GM19239 (cell line): ENCODE measurements at regions not wholly inside any gene's neighbourhood (a gene's known extent, or its start where the extent isn't known, plus 50 kb on each side); places are given as distances from the start of the nearest gene placed in this dataset.
"Not testable (repeated sequence)": the region's sequence is repeated elsewhere in the genome, so short reads cannot be mapped to it uniquely, and the experiment has no call there.

Source experiments
- DNase-seq: peaks from one replicate; pipeline ENCODE4 v3.0.0; 2011; ENCODE audit warnings: low spot score; ENCODE audit not compliant: insufficient read length
- FAIRE-seq: peaks from 2 replicates; lab custom pipeline; 2011; peaks lifted over from hg19 to GRCh38; lab: Jason Lieb, UNC

DNA sequence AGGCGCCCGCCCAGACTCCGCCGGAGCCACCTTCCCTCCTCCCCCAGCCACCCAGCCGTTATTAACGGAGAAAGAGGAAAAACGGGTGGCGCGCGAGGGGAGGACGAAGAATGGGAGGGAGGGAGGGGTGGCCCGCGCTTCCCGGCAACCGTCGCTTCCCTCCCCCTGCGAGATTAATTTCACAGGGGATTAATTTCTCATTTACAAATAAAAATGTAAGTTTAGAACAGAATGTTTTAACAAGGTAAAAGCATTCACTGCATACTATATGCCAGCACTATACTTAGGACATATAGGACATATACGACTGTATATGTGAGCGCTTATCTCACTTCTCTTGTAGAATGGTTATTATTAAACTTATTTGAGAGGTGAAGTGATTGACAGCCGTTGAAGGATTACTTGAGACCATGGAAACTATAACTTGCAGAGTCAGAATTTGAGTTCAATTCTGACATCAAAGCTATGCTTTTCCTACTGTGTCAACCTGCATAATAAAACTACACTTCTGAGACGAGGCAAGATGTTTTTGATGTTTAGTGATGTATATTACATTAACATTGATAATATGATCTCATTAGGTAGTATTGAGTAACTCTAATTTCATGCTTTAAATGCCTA lies 120.5 kb upstream of the WIPF3 start:
- not testable (repeated sequence) for FAIRE-seq, DNase-seq

DNA sequence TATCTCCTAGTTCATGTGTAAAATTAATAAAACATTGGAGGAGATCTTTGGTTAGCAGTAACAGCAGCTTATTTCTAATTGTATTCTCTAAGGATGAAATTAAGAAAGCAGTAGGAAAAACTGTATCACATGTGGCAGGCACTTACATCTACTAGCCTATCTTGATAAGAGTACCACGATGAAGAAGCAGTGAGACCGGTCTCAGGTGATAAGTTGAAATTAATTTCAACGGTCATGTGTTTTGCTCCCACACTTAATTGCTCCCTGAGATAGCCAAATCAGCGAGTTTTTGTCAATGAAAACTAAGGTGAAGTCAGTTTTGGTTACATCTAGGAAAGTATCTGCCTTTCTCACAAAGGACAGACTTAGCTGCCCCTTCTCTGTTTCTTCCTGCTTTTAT lies 115.8 kb upstream of the WIPF3 start:
- not testable (repeated sequence) for DNase-seq

DNA sequence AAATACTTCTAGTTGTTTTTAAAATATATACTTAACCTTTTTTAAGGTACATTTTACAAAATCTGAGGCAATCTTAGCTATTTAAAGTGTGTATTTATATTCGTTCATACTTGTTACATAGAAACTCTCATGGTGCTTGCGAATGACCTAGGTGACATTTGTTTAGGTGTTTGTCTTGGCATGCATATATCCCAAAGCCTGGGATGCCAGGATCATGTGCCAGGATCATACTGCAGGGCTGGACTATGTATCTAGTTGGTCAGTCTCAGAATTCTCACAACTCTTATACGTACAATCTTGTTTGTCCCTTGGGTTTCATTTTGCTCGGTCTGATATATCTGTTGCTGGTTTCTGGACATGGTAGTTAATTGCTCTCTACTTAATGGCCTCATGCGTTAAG lies 109.9 kb upstream of the WIPF3 start:
- DNase-seq, FAIRE-seq: not testable (repeated sequence)

More for the DNA sequence above, 115.8 kb upstream of the WIPF3 start:
- FAIRE-seq, result not testable (repeated sequence)

DNA sequence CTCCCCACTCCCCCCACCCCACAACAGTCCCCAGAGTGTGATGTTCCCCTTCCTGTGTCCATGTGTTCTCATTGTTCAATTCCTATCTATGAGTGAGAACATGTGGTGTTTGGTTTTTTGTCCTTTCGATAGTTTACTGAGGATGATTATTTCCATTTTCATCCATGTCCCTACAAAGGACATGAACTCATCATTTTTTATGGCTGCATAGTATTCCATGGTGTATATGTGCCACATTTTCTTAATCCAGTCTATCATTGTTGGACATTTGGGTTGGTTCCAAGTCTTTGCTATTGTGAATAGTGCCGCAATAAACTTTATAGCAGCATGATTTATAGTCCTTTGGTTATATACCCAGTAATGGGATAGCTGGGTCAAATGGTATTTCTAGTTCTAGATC lies 106.6 kb upstream of the WIPF3 start:
- not testable (repeated sequence) for FAIRE-seq, DNase-seq

DNA sequence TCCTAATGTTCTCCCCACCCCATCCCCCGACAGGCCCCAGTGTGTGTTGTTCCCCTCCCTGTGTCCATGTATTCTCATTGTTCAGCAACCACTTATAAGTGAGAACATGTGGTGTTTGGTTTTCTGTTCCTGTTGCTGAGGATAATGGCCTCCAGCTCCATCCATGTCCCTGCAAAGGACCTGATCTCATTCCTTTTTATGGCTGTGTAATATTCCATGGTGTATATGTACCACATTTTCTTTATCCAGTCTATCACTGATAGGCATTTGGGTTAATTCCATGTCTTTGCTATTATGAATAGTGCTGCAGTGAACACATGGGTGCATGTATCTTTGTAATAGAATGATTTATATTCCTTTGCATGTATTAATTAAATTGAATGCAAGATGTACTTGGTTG lies 104.8 kb upstream of the WIPF3 start:
- DNase-seq, FAIRE-seq: not testable (repeated sequence)

DNA sequence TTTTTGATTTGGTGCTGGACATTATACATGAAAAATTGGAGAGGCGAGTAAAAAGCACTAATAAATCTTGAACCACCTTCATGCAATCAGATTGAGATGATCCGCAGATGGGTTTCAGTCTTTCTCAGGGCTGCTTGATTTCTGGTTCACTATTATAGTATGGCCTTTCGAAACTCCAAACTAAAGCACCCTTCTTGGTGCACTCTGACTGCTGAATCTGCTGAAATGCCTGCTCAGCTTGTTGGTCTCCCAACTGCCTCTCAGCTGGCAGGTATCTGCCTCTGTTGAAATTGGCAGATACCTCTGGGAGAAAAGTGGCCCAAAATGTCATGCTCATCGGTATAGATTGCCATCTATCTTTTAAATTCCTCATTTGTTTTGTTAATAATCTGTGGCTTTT lies 102.5 kb upstream of the WIPF3 start:
- not testable (repeated sequence) for FAIRE-seq, DNase-seq

DNA sequence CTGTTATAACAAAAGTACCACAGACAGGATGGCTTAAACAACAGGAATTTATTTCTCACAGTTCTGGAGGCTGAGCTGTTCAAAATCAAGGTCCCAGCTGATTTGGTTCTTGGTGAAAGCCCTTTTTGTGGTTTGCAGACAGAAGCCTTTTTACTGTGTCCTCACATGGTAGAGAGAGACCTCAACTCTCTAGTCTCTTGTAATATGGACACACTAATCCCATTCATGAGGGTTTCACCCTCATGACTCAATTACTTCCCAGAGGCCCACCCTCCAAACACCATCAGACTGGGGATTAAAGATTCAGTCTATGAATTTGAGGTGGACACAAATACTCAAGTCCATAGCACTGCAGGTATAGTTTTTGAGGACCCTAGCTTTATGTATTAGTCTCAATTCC lies 97.3 kb upstream of the WIPF3 start:
- not testable (repeated sequence) for DNase-seq, FAIRE-seq

DNA sequence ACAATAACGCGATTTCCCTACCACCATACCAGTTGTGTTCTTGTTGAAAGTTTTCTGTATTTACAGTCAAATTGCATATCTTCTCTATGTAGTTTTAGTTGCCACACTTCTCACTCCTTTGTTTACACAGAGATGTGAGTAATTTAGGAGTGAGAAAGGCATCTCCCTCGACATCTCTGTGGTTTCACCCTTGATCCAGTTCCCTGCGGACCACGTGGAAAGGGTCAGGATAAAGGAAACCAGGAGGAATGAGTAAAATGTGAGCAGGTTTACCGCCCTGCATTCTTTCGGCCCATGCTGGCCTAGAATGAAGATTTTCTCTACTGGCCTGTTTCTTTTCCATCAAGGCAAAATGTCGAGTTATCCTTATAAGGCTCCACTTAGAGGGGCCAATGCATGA lies 83.2 kb upstream of the WIPF3 start:
- not testable (repeated sequence) for DNase-seq, FAIRE-seq

DNA sequence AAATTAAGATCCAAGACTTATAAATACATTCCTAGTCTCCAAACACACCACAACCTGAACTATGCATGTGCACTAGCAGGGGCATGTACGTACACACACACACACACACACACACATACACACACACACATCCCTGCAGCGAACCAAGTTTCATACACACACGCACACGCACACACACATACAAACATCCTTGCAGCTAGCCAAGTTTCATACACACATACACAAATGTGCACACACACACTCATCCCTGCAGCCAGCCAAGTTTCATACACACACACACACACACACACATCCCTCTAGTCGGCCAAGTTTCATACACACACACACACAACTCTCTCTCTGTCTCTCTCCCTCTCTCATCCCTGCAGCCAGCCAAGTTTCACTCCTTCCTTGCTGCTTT lies 82.7 kb upstream of the WIPF3 start:
- DNase-seq, result no peak
- FAIRE-seq, result no peak

DNA sequence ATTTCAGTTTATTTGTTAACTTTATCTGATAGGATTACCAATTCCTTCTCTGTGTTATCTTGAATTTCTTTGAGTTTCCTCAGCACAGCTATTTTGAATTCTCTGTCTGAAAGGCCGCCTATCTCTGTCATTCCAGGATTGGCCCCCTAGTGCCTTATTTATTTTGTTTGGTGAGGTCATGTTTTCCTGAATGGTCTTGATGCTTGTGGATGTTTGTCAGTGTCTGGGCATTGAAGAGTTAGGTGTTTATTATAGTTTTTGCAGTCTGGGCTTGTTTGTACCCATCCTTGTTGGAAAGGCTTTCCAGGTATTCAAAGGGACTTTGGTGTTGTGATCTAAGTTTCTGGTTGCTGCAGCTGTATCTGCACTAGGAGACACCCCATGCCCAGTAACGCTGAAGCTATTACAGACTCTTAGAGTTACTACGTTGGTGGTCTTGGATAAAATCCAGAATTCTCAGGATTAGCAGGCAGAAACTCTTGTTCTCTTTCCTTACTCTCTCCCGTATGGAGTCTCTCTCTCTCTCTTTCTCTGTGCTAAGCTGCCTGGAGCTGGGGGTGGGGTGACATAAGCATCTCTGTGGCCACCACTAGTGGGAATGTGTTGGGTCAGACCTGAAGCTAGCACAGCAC lies 76.7 kb upstream of the WIPF3 start:
- DNase-seq, FAIRE-seq: not testable (repeated sequence)

DNA sequence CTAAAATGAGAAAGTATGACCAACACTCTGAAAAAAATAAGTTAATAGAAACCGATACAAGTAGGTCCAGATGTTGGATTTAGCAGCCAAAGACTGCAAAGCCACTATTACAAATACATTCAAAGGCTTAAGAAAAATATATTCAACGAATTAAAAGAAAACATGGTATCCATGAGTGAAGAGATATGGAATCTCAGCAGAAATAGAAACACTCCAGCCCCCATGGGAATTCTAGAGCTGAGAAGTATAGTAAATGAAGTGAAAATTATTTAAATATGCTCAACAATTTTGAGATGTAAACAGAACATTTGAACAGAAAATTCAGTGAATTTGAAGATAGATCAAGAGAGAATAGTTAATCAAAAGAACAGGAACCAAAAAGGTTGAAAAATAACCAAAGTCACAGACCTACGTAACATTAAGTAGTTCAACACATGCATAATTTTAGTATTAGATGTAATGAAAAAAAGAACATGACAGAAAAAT lies 72.0 kb upstream of the WIPF3 start:
- DNase-seq (no peak), FAIRE-seq (no peak)

DNA sequence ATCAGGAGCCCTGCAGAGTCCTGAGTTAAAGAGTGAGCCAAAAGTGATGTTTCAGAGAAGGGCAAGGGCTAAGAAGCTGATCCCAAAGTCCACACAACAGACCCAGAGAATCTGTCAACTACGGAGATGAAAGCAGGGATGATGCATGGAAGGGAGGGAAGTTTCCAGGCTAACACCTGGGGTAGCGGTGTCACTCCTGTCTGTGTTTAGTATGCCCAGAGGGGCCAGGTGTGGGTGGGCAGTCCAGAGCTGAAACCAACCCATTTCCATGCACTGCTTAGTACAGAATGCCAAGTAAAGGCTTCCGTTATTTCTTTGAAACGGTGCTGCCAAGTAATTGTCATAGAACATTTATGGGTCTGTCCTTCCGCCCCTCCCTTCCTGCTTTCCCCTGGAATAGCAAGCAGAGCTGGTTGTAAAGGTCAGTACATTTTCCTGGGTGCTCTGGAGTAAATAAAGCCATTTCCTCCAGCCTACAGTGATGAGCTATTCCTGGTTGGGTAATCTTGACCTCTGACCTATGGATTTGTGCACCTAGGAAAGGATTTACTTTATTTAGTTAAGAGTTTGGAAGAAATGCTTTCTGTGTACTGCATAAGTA lies 58.6 kb upstream of the WIPF3 start:
- FAIRE-seq, DNase-seq: not testable (repeated sequence)

DNA sequence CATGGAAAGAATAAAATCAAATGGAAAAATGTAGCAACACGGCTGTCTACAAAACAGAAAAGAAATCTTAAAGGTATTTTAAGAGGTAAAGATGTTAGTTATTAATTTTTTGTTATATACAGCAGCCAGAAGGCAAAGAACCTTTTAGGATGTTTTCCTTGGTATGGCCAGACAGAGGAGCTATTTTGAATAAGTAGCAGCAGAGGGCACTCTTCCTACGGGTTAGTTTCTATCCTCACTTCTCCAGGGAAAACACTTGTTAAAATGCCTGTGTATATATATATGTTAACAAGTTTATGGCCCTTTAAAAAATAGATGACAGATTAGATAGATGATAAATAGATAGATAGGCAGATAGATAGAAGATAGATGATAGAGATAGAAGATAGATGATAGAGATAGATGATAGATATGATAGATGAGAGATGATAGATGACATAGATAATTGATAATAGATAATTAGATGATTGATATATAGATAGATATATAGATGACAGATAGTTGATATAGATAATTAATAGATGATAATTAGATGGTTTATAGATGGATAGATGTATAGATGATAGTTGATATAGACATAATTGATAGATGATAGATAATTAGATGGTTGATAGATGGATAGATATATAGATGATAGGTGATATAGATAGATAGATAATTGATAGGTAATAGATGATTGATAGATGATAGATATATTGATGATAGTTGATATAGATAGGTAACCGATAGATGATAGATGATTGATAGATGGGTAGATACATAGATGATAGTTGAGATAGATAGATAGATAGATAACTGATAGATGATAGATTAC lies 57.8 kb upstream of the WIPF3 start:
- DNase-seq (no peak), FAIRE-seq (peak; percentile 40)

DNA sequence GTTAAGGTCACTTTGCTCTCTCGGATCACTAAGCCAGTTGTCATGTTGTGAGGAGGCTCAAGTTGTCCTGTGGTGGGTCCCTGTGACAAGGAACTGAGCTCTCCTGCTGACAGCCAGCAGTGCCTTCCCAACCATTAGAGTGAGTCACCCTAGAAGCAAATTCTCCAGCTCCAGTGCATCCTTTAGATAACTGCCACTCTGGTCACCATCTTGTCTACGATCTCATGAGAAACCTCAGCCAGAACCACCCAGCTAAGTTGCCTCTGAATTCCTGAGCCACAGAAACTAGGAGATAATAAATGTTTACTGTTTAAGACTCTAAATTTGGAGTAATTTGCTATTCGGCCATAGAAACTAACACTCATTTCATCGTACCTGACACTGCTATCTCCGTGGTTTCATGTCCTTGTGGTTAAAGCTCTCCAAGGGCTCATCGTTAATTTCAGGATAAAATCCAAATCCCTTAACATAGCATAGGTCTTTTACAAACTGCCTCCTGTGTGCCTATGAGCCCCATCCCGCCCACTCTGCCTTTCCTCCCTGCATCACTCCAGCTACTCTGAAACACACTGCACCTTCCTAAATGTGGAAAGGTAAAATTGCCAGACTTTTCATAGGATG lies 56.5 kb upstream of the WIPF3 start:
- FAIRE-seq, result no peak
- DNase-seq, result no peak

DNA sequence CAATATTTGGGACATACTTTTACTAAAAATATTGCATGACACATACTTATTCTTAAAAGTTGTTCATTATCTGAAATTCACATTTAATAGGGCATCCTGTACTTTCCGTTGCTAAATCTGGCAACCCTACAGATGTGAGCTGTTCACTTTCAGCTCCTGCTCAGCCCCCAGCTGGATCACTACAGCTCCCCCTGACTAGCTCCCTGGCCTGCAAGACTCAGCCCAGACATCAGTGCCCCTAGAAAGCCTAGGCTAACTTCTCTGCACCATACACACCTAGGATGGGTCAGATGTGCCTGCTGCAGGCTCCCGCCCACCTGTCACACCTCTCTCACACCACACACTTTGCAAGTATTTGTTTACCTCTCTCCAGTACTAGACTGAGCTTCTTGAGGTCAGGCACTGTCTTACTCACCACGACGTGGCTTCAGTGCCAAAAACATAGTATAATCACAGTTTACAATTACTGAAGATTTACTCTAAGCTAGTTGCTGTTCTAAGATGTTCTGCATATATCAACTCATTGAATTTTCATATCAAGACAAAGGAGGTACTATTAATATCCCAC lies 55.9 kb upstream of the WIPF3 start:
- FAIRE-seq, DNase-seq: not testable (repeated sequence)

DNA sequence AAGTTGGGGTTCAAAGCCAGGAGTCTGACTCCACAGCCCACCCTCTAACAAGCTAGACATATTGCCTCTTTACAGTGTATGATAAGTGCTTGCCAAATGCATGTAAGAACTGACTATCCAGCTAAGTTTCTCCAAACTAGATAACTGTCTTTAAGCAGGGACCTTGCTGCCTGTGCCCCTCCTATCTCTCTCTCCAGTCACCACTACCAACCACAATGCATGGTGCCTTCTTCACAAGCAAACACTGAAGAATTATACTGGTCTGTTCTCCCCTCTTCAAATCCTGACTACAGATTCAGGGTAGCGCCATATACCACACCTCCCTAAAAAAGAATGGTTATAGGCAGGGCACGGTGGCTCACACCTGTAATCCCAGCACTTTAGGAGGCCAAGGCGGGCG lies 55.3 kb upstream of the WIPF3 start:
- not testable (repeated sequence) for FAIRE-seq, DNase-seq

DNA sequence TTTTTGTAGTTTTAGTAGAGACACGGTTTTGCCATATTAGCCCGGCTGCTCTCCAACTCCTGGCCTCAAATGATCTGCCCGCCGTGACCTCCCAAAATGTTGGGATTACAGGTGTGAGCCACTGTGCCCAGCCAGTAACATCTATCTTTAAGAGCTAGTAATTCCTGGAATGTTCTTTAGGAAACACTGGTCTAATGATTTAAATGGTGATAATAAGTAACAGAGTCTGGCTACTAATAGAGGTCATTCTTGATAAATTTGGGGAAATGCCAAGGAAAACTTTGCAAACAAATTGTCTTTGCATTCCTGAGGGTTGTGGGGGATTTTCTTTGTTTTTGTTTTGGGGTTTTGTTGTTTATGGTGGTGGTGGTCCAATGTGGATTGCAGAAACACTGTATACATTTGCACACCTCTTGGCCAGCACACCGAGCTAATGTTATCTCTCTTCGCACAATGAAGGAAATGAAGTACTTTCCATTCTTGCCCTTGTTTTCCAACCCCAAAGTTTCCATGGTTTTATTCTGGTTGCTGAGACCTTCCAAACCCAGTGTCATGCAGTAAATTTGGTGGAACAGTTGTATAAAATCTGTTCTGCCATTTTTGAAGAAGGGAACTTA lies 51.3 kb upstream of the WIPF3 start:
- DNase-seq, result no peak
- FAIRE-seq, result no peak
